ENCODE measurements at regions not wholly inside any gene's neighbourhood (a gene's known extent, or its start where the extent isn't known, plus 50 kb on each side); places are given as distances from the start of the nearest gene placed in this dataset.

- no peak for TF ChIP-seq ZSCAN9 (CRISPR knock-in tag; IDR thresholded peaks at IDR 0.05; ENCODE audit: borderline replicate concordance)
- TF ChIP-seq SP4 (CRISPR knock-in tag; IDR thresholded peaks at IDR 0.05): no peak
- TF ChIP-seq YEATS4 (CRISPR knock-in tag; IDR thresholded peaks at IDR 0.05; ENCODE audit: borderline replicate concordance): no peak
- TF ChIP-seq XBP1 (CRISPR knock-in tag; IDR thresholded peaks at IDR 0.05): no peak
Measured at GRCh38 chr6:25005010-25005409, 69.2 kb upstream of the RIPOR2 start (continued).

- no TSS peak for BruUV-seq (replicated peaks)
- Histone ChIP-seq H2AFZ (ENCODE audit: low read length) (no peak overlapping the region), H3K27ac (ENCODE audit: extremely low read length, insufficient read depth, low read length) (no peak overlapping the region), H3K4me3 (replicated peaks in 1 of 3; ENCODE audit: insufficient read depth in 1 of 3, low read depth in 2 of 3, low read length in 3 of 3) (no peak overlapping the region), H3K79me2 (ENCODE audit: insufficient read depth, low read length) (no peaks in the 10 kb centered on the region), H3K9me3 (ENCODE audit: low read length) (no peaks in the 10 kb centered on the region), H3K4me1 (ENCODE audit: insufficient read depth, low read length) (no peaks in the 10 kb centered on the region), H3K36me3 (replicated peaks in 1 of 2; ENCODE audit: control insufficient read depth in 1 of 2, insufficient read depth in 2 of 2, low read length in 2 of 2) (no peaks in the 10 kb centered on the region), H4K20me1 (ENCODE audit: insufficient read depth, low read length) (no peaks in the 10 kb centered on the region), H3K27me3 (ENCODE audit: control insufficient read depth in 1 of 2, insufficient read depth in 2 of 2, low read length in 2 of 2) (peaks cover 0 to 9% of the 10 kb centered on the region in 2 experiments; a peak in 1 of 5 replicates), H3K9ac (ENCODE audit: insufficient read depth, low read depth, low read length) (no peak overlapping the region), H3K4me2 (ENCODE audit: low read depth, low read length) (no peak overlapping the region)
- DNase-seq (ENCODE audit: low spot score) (no peak), FAIRE-seq (no peak), ATAC-seq (no peak)
- ChIA-PET CTCF (ENCODE audit: low intra/inter-chr PET ratio, low total read pairs) (no interaction called here), POLR2A (no interaction called here)
- TF ChIP-seq ZNF335 (CRISPR knock-in tag; IDR thresholded peaks at IDR 0.05) (no peak), ZSCAN21 (CRISPR knock-in tag; IDR thresholded peaks at IDR 0.05; ENCODE audit: borderline replicate concordance) (no peak)
- intact Hi-C loops (cut with micrococcal nuclease; ENCODE audit: unreplicated experiment) (no loop called here), in situ Hi-C loops (cut with HindIII; ENCODE audit: extremely low pct_ligation_motif_present, low pct_unique_long_range_greater_than_20kb) (no loop called here)
- WGBS (ENCODE audit: low lambda C conversion rate): 0% methylated on average over 1 of the region's 1 CpG
Measured at GRCh38 chr6:25006075-25006474, 70.3 kb upstream of the RIPOR2 start.

GRCh38 chr6:25006565-25007001 lies 70.8 kb upstream of the RIPOR2 start:
- WGBS (ENCODE audit: low lambda C conversion rate): 16% methylated on average over 3 of the region's 3 CpGs
- H3K4me3 ChIP-seq (replicated peaks in 1 of 3; ENCODE audit: insufficient read depth in 1 of 3, low read depth in 2 of 3, low read length in 3 of 3): no peak overlapping the region
- H4K20me1 ChIP-seq (ENCODE audit: insufficient read depth, low read length): no peaks in the 10 kb centered on the region
- no TSS peak for BruUV-seq (replicated peaks)
- DNase-seq (ENCODE audit: low spot score): no peak
- no peaks in the 10 kb centered on the region for H3K9me3 ChIP-seq (ENCODE audit: low read length)
- no peak overlapping the region for H3K4me2 ChIP-seq (ENCODE audit: low read depth, low read length)
- peaks cover 0 to 9% of the 10 kb centered on the region in 2 experiments; a peak in 1 of 5 replicates for H3K27me3 ChIP-seq (ENCODE audit: control insufficient read depth in 1 of 2, insufficient read depth in 2 of 2, low read length in 2 of 2)
- in situ Hi-C loops (cut with HindIII; ENCODE audit: extremely low pct_ligation_motif_present, low pct_unique_long_range_greater_than_20kb): no loop called here
- no peak overlapping the region for H3K9ac ChIP-seq (ENCODE audit: insufficient read depth, low read depth, low read length)
- H3K4me1 ChIP-seq (ENCODE audit: insufficient read depth, low read length): no peaks in the 10 kb centered on the region
- H2AFZ ChIP-seq (ENCODE audit: low read length): no peak overlapping the region
- ChIA-PET CTCF (ENCODE audit: low intra/inter-chr PET ratio, low total read pairs) (no interaction called here), POLR2A (no interaction called here)
- H3K36me3 ChIP-seq (replicated peaks in 1 of 2; ENCODE audit: control insufficient read depth in 1 of 2, insufficient read depth in 2 of 2, low read length in 2 of 2): no peaks in the 10 kb centered on the region
- intact Hi-C loops (cut with micrococcal nuclease; ENCODE audit: unreplicated experiment): no loop called here
- H3K27ac ChIP-seq (ENCODE audit: extremely low read length, insufficient read depth, low read length): no peak overlapping the region
- FAIRE-seq: no peak
- ATAC-seq: no peak
- H3K79me2 ChIP-seq (ENCODE audit: insufficient read depth, low read length): no peaks in the 10 kb centered on the region
- TF ChIP-seq NFAT5 (CRISPR knock-in tag; IDR thresholded peaks at IDR 0.05): no peak
- TF ChIP-seq UBTF (CRISPR knock-in tag; IDR thresholded peaks at IDR 0.05): no peak
- TF ChIP-seq RARG (CRISPR knock-in tag; IDR thresholded peaks at IDR 0.05; ENCODE audit: low read depth): no peak
- no peak for TF ChIP-seq PAX8 (CRISPR knock-in tag; IDR thresholded peaks at IDR 0.05; ENCODE audit: borderline replicate concordance)
- no peak for TF ChIP-seq NFATC3 (CRISPR knock-in tag; IDR thresholded peaks at IDR 0.05)
